Kasumi-1 (cell line): ENCODE measurements at regions not wholly inside any gene's neighbourhood (a gene's known extent, or its start where the extent isn't known, plus 50 kb on each side); places are given as distances from the start of the nearest gene placed in this dataset.
"Not testable (repeated sequence)": the region's sequence is repeated elsewhere in the genome, so short reads cannot be mapped to it uniquely, and the experiment has no call there.

ENCODE experiments used
- DNase-seq, 2 experiments: peaks; one replicate each; lab custom pipeline; 2025; lab: John Stamatoyannopoulos, UW

DNA sequence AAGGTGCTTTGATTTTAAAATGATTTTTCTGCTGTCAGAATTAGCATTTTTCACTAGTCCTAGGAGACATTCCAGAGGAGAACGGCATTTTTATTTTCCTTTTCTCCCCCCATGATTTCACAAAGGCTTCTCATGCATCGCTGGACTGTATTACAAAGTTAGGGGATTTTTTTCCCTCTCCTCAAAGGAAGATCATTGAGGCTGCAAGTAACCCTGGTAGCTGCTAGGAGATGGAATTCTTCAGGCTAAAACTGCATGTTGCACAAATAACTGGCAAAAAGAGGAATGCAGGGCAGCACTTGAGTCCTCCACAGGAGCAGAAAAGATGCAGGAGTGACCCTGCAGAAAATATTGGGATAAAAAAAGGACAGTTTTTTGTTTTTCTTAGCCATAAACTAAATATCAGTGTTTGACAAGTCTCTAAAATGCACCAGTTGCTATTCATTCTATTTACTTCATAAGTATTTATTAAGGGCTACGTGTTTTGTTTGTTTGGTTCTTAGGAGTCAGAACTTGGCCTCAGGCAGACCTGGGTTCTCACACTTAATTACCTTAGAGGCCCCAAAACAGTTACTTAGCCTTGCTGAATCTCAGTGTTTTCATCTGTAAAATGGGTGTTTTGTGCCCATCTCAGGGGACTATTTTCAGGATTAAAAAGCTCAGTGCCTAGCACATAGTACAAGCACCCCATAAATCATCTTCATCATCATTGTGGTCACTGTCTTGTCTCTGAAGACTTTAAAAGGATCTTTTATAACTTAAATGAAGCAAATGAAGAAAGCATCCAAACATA, 144.5 kb upstream of the ID4 start:
- no peak for DNase-seq

DNA sequence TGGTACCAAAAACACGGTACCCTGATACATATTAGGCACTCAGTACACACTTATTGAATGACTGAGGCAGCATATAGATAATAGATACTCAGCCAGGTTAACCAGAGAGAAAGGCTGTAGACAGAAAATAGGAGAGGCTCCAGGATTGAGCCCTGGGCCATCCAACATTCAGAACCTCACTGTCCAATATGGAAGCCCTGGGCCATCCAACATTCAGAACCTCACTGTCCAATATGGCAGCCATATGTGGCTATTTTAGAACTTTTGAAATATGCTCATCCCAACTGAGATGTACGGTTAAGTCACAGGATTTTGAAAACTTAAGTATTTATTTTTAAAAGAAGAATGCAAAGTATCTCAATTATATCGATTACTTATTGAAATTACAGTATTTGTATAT, 142.5 kb upstream of the ID4 start:
- no peak for DNase-seq

DNA sequence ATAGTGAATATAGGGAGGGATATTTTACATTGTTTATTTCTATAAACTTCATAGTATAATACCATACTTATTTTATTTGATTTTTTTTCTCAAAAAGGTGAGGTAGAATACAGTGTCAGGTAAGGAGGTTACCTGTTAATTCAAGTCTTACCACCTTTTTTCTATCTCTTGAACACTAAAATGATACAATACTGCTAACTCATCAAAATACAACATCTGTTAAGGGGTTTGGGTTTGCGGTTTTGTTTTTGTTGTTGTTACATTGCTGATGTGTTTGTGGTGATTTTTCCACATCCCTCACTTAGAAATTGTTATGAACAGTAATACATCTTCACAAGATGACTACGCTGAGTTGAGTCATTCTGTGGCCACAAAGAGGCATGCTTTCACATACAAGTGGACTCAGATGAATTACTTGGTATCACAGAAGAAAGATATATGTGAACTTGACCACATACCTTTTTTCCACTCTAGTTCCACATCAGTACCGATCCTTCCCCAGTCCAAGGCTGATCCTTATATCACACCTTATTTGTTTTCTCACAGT, 139.4 kb upstream of the ID4 start:
- no peak for DNase-seq

DNA sequence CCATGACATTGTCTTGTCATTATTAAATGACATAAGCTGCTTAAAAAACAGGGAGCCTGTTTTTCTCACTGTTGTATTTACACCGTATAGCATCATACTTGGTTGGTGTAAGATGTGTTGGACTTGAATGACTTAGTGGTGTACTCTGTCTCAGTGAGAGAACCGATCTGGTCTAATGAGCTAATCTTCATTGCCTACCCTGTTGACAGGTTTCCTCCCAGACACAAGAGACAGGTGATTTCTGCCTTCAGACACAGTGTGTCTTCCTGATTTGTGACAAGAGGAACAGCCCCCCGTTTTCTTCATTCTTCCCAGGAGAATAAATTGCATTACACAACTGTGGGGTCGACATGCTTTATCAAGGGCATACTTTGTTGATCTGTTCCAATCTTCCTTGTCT, 137.2 kb upstream of the ID4 start:
- DNase-seq: no peak

DNA sequence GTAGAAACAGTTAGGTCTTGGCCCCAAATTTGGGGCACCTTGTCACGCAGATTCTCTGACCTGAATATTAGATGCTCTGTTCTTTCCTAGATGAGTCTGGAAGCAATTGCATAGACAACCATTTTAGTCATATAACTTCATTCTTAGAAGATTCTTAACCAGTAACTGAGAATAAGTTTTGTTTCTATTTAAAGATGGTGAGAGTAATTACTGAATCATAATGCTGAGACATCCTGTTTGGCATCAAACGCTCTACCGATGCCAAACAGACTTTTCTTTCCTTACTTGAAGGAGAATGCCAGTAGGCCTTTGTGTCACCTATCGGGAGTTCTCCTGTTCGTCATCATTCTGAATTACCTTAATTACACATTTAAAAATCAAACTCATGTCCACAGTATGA, 131.6 kb upstream of the ID4 start:
- DNase-seq: no peak

DNA sequence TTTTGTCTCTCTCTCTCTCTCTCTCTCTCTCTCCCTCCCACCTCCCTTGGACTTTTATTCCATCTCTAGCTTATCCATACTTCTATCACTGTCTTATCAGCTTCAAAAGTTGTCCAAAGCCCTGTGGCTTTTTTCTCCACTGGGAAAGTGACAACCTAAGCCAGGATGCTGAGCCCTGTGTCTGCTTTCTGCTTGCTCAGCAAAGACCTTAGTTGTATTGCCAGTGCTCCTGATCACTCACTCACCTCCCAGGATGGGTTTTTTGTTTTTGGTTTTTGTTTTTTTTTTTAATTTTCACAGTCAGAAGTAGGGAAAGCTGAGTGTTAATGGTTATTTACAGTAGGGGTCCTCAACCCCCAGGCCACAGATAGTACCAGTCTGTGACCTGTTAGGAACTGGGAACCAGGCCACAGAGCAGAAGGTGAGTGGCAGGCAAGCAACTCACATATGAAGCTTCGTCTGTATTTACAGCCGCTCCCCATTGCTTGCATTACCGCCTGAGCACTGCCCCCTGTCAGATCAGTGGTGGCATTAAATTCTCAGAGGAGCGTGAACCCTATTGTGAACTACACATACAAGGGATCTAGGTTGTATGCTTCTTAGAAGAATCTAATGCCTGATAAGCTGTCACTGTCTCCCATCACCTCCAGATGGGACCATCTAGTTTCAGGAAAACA, 125.0 kb upstream of the ID4 start:
- no peak for DNase-seq

DNA sequence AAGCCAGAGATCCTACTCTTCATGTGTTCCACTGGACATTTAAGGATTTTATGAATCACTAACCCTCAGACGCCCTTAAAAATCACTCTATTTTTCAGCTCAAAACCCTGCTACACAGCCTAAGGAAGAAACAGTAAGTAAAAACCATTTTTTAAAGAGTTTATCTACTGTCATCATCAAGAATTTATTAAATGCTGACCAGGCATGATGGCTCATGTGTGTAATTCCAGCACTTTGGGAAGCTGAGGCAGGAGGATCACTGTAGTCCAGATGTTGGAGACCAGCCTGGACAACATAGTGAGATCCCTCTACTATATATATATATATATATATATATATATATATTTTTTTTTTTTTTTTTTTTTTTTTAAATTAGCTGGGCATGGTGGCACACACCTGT, 124.2 kb upstream of the ID4 start:
- no peak for DNase-seq

DNA sequence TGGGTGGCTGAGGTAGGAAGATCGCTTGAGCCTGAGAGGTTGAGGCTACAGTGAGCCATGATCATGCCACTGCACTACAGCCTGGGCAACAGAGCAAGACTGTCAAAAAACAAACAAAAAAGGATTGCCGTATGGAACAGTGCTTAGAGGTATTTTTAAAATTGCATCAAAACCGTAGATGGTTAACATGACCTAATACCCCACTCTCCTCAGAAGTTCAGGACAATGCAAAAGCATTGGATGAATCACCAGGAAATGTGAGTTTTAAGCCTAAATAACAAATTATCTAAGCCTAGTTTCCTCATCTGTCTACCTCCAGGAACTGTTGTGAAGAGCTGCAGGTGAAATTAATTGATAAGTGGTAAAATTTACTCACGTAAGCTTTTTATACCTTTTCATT, 123.8 kb upstream of the ID4 start:
- DNase-seq: no peak

DNA sequence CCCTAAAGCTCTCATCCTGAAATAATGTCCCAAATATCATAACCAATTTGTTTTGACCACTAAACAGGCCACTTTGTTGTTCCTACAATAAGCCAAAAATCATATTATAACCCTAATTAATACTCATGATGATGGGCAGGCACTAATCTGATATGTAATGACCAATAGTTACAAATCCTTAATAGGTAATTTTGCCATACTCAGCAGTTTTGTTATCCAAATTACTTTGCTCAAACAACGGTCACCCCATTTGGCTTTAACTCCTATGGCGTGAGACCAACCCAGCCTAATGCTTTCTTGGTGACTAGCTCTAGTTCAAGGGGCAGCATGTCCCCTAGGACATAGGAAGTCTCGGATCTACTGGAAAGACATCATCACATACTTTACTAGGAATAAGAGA, 123.2 kb upstream of the ID4 start:
- DNase-seq: no peak

DNA sequence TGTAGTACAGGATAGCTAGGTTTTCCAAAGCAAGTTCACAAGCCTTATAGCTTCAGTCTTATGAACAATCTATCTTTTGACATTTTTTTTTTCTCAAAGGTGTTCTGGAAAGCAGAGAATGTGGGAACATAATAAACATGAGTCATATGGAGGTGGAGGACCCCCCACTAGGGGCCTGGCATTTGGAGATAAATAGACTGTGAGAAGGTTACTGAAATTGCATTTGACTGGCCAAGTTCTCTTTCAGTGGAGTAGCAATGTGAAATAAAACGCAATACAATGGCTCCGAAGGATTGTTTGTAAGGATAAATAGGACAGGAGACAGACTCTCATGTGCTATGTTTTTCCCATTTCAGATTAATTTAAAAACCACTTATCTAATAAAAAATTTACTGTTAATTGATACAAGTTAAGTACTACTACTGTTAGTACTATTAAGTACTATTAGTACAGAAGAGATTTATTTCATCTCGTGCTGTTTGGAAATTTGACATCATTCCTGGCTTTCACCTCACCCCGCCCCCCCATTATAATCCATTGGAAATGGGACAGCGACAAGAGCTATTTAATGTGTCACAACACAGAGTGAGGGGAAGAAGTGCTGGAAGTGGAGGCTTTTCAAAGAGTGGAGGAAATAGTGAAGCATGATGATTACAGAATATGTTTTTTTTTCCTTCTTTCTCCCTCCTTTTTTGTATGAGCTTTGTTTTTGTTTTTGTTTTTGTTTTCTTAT, 122.6 kb upstream of the ID4 start:
- no peak for DNase-seq

DNA sequence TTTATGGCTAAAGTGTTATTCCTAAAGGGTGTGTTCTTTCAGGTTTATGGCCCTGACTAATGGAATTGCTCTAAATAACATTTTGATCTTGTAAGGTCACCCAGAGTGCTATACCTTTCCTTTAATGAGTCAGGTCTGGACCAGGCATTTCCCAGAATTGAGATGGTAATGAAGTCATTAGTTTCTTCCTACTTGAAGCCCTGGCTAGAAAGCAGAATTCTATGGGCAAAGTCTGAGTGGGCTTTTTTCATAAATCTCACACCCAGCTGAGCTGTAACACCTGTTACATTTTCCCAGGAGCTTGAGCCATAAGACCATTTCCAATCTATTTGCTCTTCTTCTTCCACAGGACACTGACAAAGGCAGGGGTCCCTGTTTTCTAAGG, 122.0 kb upstream of the ID4 start:
- DNase-seq: no peak

DNA sequence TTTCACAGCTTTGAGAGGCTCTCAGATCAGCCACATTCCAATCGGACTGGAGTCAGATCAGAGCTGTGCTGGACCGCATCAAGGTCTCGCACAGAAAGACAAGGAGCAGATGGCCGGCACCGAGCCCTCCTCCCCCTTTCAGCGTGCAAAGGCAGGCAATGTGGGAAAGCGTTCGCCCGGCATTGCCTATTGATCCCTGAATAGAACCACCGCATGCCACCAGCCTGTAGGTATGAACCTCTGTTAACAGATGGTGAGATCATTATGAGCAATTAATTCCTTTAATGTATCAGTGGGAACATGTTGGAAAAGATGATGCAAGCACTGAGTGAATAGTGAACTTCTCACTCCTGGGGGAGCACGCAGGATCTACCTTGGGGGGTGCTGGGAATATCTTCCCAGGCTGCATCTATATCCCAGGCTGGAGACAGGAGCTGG, 117.5 kb upstream of the ID4 start:
- no peak for DNase-seq

DNA sequence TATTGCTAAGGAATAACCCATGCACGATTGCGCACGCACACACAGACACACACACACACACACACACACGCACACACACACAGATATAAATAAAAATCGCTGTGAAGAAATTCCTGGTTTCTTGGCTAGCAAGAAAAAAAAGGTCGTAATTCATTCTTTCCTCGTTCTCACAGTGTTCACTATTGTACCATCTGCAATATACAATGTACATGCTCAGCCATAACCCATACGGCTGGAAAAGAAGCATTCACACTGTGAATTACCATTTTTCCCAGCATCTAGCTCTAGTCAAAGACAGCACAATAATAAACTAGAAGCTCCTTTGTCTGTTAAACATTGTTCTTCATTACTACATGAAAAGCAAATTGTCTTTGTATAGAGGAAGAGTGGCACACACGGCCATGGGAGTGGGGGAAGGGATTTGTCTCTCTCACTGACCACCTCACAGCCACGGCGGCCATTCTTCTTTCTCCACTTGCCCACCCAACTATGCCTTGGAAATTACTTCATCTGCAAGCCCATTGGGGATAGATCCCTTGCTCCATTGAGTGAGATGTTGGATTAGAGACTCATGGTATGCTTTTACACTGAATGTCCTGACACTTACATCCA, 115.3 kb upstream of the ID4 start:
- DNase-seq: no peak

DNA sequence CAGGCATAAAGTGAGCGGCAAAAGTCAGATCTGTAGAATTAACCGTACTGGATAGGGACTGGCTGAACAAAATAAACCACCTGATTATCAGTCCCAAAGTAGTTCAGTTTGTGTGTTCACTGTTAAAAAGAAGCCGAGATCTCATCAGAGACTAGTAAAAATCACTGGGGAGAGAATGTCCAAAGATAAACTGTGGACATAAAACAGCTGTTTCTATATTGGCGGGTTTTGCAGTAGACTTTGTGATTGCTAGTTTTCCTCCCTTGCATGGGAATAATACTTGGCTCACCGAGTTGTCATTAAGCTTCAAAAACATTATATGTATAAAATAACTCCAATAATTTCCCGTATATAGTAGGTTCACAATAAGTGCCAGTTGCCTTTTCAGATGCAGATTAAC, 114.2 kb upstream of the ID4 start:
- DNase-seq: no peak

DNA sequence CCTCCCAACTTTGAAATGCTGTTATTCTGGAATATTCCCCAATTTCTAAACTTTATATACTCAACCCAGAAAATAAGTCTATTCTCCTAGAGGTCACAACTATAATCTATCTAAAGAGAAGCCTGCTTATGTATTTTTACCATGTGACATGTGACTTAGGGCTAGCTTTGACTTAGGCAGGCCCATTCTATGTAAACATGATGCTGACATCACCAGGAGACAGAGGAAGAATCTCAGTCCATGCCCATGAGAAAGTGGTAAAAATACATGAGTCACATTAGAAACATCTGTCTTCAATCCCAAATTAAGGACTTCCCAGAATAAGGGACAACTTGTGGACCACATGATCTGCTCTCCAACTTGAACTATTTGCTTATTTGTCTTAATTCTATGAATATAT, 113.6 kb upstream of the ID4 start:
- DNase-seq: no peak

DNA sequence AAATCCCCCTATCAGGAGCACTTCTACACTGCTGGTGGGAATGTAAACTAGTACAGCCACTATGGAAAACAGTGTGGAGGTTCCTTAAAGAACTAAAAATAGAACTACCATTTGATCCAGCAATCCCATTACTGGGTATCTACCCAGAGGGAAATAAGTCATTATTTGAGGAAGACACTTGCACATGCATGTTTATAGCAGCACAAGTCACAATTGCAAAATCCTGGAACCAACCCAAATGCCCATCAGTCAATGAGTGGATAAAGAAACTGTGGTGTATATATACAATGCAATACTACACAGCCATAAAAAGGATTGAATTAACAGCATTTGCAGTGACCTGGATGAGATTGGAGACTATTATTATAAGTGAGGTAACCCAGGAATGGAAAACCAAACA, 111.7 kb upstream of the ID4 start:
- DNase-seq: not testable (repeated sequence)

DNA sequence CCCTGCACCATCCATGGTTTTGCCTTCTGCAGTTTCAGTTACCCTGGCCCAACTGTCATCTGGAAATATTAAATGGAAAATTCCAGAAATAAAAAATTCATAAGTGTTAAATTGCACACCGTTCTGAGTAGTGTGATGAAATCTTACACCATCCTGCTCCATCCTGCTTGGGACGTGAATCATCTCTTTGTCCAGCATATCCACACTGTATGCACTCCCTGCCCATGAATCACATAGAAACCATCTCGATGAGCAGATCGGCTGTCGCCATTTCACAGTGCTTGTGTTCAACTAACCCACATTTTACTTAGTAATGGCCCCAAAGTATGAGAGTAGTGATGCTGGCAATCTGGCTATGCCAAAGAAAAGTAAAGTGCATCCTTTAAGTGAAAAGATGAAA, 105.9 kb upstream of the ID4 start:
- no peak for DNase-seq

DNA sequence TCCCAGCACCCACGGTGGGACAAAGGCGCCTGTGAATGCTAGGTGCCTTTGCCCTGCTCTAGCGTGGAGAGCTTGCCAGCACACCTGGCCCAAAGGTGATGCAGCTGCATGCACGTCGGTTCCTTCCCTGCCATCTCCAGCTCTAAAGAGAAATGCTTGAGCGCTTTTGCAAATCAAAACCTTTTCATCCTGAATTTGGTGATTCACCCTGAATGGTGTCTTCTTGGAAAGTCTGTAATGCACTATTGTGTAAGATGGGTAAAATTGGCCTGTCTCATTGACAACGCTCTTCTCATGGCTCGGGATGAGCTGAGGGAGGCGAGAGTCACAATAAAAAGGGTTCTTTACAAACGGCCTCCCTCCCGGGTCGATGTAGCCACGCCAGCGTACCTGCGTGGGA, 103.1 kb upstream of the ID4 start:
- DNase-seq: no peak

DNA sequence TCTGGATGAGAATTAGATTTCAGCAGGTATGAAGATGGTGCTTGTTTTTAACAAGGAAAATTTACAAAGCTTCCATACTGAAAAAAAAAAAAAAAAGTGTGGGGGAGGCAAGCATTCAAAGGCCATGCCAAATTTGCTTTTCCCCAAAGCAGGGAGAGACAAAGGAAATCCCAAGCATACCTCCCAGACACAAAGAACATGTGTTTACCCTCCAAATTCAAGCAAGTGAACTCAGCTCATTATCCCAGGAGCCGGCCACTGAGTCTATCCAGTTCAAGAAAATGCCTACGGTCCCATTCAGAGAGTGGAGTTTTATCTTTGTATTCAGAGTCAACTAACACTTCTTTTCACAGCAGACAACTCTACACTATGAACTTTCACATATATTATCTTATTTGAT, 102.7 kb upstream of the ID4 start:
- no peak for DNase-seq

DNA sequence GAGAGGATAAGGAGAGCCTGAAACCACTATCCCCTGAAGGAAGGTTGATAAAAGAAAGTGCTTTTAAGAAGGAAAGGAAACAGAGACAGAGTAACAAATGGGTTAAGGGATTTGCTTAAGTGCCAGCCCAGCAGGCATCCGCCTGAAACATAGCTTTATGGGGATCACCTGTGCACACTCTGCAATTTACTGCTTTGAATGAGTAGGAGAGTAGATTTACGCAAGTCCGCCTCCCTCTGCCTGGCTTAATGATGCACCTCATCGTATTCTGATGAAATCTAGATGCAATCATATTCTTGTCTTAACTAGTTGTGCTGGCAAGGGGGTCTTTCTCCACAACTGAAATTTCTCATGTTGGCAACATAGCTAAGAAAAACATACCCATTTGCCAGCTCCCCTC, 101.1 kb upstream of the ID4 start:
- DNase-seq: no peak

DNA sequence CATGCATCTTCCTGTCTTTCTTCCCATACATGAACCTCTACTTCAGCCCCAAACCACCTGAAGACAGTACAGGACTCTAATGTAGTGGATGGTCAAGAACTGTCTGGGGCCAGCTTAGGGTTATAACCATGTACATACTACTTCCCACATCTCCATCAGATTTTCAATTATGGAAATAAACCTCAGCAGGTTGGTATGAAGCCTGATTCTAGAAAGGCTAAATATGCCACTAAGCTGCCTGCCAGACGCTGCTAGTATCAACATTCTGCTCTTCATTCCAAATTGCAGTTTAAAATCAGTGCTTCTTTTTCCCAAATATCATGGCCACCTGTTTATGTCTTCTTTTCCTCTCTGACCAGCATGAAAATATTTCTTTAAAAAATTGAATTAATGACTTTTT, 99.2 kb upstream of the ID4 start:
- DNase-seq: no peak

DNA sequence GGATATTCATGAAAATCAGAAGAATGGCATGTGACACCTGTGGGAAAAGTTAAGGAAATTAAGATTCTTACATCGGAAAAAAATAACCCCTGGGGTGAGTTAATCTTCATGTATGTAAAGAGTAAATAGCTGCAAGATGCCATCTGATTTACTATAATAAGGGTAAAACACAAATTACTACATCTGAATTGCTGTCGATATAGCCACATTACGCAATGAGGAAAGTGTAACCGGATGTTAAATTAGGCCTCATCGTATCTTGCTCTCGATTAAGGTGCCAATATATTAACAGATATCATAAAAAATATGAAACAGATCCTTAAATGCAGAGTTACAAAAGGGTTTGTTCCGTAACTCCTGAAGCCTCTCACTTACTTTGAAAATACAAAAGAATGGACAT, 87.4 kb upstream of the ID4 start:
- DNase-seq: no peak

DNA sequence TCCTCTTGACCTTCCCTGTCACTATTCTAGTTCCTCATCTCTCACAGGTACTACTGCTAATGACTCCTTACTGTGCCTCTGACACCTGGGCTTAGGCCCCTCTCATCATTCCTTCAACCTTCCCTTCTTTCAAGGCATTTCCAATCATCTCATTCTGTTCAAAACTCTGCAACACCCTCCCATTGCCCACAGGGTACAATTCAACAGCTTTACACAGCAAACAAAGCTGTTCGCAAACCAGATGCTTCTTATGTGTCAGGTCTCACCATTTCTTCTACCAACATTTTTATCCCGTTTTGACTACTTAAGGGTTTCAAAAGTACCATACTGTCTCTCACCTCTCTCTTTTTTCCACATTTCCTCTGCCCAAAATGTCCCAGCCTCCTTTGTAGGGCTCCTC, 84.4 kb upstream of the ID4 start:
- no peak for DNase-seq
